ENCODE measurements at regions not wholly inside any gene's neighbourhood (a gene's known extent, or its start where the extent isn't known, plus 50 kb on each side); places are given as distances from the start of the nearest gene placed in this dataset.

- no peak for DNase-seq (ENCODE audit: low read depth)
These were observed 387.1 kb downstream of the IPMK start for GRCh38 chr10:57880446-57881227.

- DNase-seq (ENCODE audit: low read depth): no peak
These were observed 392.9 kb downstream of the IPMK start for GRCh38 chr10:57874810-57875209.

- DNase-seq (ENCODE audit: low read depth): no peak
These were observed 400.5 kb downstream of the IPMK start for GRCh38 chr10:57867241-57867640.

DNA sequence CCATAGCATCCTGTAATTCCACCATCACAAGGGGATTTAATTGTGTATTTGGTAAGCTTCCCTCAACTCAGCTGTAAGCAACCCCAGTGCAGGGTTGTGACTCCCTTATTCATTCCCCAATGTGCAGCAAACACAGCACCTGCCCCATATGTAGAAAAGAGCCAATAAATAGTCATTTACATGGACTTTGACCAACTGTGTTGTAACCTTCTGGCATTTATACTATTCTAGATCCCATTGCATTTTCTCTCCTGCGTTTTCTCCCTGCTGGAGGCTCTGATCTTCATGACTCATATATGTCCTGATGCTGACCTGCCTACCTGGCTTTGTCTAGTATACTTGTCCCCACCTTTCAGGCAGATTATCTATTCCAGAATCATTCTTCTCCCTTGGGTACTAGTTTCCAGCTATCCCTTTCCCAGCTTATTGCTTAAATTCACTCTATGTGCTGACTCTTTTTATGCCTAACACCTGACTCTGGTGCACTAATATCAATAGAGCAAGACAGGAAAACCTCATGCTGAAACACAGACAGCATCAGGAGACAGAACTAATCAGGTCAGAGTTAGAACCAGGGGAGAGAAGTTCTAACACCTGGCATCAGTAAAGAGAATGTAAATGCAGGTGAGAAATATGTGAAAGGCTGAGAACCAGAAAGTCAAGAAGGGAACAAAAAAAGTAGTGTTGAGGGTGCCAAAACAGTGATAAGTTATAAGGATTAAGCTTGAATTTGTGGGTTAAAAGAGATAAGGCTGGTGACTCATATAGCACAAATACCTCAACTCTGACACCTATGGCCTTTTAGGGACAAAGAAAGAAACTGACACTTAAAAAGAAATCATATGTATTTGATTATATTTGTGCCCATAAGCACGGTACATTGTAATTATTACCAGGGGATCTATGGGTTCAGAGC is 402.7 kb downstream of the IPMK start:
- DNase-seq (ENCODE audit: low read depth): no peak

DNA sequence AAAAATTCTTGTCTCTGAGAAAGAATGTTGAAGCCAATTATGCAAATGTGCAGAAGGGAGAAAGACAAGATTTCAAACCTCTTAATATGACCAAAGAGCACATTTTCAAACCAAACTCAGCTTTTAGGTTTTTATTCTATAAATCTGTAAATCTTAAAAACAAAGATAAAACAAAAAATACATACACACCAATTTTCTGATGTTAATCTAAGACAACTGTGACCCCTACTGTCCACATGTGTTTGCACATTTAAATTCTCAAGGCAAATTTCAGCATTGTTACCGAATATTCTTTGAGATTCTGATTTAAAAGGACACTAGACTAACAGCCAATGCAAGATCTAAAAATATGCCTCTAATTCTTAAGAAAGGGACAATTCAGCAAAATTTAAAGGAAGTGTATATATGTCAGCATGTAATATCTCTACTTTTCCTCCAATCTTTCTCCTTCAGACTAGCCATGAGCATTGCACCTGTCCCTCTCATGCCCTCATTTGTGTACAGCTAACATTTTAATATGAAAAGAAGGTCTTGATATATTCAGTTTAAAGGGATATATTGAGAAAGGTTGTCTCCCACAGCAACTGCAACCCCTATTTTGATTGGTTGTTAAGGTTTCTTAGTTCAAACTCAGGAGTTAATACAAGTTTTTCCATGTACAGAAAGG is 417.9 kb downstream of the IPMK start:
- DNase-seq (ENCODE audit: low read depth): no peak

GRCh38 chr10:57846307-57847065 is 421.2 kb downstream of the IPMK start:
- DNase-seq (ENCODE audit: low read depth): no peak

DNA sequence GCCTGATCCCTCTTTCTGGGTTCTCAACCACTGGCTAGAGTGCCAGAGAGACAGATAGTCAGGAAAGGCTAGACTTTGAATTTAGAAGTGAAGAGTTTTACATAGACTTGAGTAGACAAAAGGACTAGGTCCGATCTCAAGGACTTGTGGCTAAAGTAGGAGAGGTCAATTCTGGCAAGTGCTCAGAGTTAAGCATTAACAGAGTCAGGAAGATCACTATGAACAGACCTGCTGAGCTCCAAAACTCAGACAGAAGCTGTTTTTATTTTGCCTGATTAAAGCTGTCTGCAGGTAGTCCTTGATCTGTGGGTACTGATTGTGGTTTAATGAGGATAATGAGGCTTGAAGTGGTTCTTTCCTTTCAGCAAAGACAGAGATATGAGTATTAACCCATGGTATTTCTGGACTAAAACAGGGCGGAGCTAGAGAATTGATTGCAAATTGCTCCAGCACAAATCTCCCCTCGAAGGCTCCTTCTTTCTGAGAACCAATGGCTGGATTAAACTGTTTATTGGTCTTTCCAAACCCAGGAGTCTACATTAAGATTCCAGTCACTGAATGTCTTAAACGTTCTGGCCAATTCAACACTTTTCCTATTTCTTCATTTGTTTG is 423.2 kb downstream of the IPMK start:
- DNase-seq (ENCODE audit: low read depth): no peak

- DNase-seq (ENCODE audit: low read depth): no peak
These were observed 436.7 kb downstream of the IPMK start for GRCh38 chr10:57830877-57831560.

GRCh38 chr10:57825015-57825414 is 442.7 kb downstream of the IPMK start:
- no peak for DNase-seq (ENCODE audit: low read depth)

- DNase-seq (ENCODE audit: low read depth): no peak
These were observed 444.3 kb downstream of the IPMK start for GRCh38 chr10:57823398-57823797.

DNA sequence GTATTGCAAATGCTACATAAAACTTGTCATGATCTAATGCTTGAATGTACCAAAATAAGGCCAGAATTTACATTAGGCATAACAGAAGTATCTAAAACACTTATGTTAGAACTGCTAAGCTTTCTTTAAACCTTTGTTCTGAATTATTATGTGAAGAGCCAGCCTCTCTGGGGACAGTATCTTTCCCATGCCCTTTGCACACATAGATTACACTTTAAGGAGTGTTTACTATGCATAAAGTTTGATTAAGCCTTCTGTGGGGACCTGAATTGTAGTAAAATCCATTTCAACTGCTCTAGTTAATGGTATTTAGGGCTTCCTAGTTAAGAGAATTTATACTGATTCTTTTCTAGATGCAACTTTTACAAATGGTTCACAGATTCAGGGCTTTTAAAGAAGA is 444.7 kb downstream of the IPMK start:
- DNase-seq (ENCODE audit: low read depth): no peak

GRCh38 chr10:57818522-57818921 is 449.2 kb downstream of the IPMK start:
- no peak for DNase-seq (ENCODE audit: low read depth)

GRCh38 chr10:57817741-57818140 is 450.0 kb downstream of the IPMK start:
- DNase-seq (ENCODE audit: low read depth): no peak

- no peak for DNase-seq (ENCODE audit: low read depth)
These were observed 451.7 kb downstream of the IPMK start for GRCh38 chr10:57815949-57816348.

DNA sequence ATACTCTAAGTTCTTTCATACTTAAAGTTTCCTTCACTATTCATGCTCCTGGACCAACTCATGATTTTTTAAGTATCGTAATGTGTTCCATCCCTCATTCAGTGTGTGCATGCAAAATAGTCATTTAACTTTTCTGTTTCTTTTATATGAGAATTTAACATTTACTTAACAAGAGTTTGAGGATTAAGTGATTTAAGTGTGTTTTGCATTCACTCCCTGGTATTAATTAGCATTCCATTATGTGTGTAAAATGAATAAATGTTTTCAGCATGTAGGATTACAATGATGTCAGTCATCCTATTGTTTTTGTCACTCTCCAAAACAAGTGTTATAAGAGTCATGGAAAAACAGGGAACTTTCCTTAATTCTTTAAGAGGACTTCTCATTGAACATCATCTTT is 457.7 kb downstream of the IPMK start:
- DNase-seq (ENCODE audit: low read depth): no peak

DNA sequence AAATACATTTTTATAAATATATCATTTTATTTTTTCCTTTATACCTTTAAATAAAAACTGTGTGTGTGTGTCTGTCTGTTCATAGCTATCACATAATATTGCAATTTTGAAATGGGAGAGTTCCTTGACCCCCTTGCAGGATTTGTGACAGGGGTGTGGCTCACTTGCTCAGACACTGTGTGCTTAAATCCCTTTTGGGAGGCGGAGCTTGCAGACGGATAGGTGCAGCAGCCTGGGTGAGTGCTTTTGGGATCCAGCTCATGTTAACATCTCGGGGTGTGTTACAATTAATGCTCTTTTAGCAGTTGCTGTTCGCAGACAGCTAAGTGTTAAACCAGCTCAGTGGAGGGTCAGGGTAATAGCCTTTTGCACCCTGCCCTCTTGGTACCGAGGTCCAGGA is 459.8 kb downstream of the IPMK start:
- DNase-seq (ENCODE audit: low read depth): no peak

- no peak for DNase-seq (ENCODE audit: low read depth)
These were observed 461.0 kb downstream of the IPMK start for GRCh38 chr10:57806675-57807074.

- no peak for DNase-seq (ENCODE audit: low read depth)
These were observed 468.1 kb downstream of the IPMK start for GRCh38 chr10:57799625-57800024.

DNA sequence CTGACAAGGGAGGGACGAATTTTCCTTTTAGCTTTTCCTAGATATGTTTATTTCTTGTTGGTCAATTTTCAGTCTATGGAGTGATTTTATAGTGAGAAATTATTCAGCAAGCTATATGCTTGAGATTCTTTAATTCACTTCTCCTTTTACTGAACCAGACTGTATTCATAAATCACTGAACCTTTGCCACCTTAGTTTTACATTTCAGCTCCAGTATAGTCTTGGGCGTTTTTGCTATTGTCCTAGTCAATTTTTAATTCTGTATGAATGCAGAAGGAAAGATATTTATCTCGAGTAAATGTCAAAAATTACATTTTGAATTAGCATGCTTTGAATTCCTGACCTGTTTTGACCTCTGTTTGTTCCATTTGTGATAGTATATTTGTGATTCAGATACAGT is 468.9 kb downstream of the IPMK start:
- DNase-seq (ENCODE audit: low read depth): no peak

DNA sequence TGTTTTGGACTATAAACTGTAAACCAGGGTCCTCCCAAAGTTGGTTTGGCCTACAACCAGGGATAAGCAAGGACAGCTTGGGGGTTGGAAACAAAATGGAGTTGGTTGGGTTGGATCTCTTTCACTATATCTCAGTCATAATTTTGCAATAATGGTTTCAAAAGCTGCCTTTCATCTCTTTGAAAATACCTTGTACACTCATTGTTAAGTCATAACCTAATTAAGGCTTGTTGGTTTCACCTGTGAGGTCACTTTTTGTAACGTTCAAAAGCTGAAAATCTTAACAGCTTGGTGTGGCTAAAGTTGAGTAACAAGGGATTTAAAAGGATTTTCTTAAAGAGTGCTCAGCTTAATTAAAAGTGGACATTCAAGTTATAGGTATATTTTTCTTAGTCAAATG is 476.1 kb downstream of the IPMK start:
- DNase-seq (ENCODE audit: low read depth): no peak

GRCh38 chr10:57790703-57791102 is 477.0 kb downstream of the IPMK start:
- no peak for DNase-seq (ENCODE audit: low read depth)

Data from stimulated activated CD8-positive, alpha-beta memory T cell treated with anti-CD3 and anti-CD28 coated beads, Interleukin-15, amount 100 ng/mL, for 1 hour (primary cell).